ENCODE measurements at regions not wholly inside any gene's neighbourhood (a gene's known extent, or its start where the extent isn't known, plus 50 kb on each side); places are given as distances from the start of the nearest gene placed in this dataset.

DNA sequence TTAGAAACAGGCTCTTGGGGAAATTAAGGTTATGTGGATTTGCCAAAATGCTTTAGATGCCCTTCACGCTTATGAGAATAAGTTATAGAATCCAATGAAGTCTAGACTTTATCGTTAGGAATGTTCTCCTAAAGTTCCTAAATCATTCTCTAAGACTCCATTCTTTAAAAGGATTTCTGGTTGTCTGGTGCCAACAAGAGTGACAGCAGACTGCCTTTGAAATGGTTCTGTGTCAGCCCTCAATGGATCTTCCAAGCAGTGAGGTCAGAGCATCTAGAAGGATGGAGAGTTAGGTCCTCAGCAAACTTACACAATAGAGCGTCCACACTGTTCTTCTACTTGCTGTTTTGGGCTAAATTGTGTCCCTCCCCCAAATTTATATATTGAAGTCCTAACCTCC, 473.3 kb downstream of the GATA3 start:
- TF ChIP-seq, protein P1, sequence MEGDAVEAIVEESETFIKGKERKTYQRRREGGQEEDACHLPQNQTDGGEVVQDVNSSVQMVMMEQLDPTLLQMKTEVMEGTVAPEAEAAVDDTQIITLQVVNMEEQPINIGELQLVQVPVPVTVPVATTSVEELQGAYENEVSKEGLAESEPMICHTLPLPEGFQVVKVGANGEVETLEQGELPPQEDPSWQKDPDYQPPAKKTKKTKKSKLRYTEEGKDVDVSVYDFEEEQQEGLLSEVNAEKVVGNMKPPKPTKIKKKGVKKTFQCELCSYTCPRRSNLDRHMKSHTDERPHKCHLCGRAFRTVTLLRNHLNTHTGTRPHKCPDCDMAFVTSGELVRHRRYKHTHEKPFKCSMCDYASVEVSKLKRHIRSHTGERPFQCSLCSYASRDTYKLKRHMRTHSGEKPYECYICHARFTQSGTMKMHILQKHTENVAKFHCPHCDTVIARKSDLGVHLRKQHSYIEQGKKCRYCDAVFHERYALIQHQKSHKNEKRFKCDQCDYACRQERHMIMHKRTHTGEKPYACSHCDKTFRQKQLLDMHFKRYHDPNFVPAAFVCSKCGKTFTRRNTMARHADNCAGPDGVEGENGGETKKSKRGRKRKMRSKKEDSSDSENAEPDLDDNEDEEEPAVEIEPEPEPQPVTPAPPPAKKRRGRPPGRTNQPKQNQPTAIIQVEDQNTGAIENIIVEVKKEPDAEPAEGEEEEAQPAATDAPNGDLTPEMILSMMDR (IDR thresholded peaks at IDR 0.05): no peak
- TF ChIP-seq EZH2 (IDR thresholded peaks at IDR 0.05): no peak

All from neural progenitor cell (in vitro differentiated cells).